IPS-15b (cell line): ENCODE measurements at regions not wholly inside any gene's neighbourhood (a gene's known extent, or its start where the extent isn't known, plus 50 kb on each side); places are given as distances from the start of the nearest gene placed in this dataset.

Experiments used
- H3K27me3 ChIP-seq: one replicate; pipeline ENCODE4 v1.6.1; 2013; ENCODE audit warnings: low read length; ENCODE audit not compliant: control insufficient read depth, insufficient read depth
- H3K36me3 ChIP-seq: one replicate; pipeline ENCODE4 v1.6.1; 2013; ENCODE audit warnings: low read length; ENCODE audit not compliant: control insufficient read depth, insufficient read depth
- H3K4me1 ChIP-seq: one replicate; pipeline ENCODE4 v1.6.1; 2013; ENCODE audit warnings: mild to moderate bottlenecking, low read length; ENCODE audit not compliant: control insufficient read depth, insufficient read depth
- H3K4me3 ChIP-seq: one replicate; pipeline ENCODE4 v1.5.1; 2013; ENCODE audit warnings: low read depth, low read length
- H3K9ac ChIP-seq: one replicate; pipeline ENCODE4 v1.6.1; 2013; ENCODE audit warnings: low read depth, mild to moderate bottlenecking, low read length
- H3K9me3 ChIP-seq: one replicate; pipeline ENCODE4 v1.6.1; 2013; ENCODE audit warnings: mild to moderate bottlenecking, low read length; ENCODE audit not compliant: control insufficient read depth, insufficient read depth

- Histone ChIP-seq H3K4me3 (no peak overlapping the region), H3K4me1 (peaks cover 9% of the 10 kb centered on the region), H3K27me3 (no peaks in the 10 kb centered on the region), H3K9ac (no peak overlapping the region), H3K36me3 (no peaks in the 10 kb centered on the region), H3K9me3 (no peaks in the 10 kb centered on the region)
These were observed 208.3 kb downstream of the SPATA31D1 start for GRCh38 chr9:82196622-82197441.

- no peak overlapping the region for H3K4me3 ChIP-seq
- H3K4me1 ChIP-seq, result peaks cover 9% of the 10 kb centered on the region
- no peak overlapping the region for H3K9ac ChIP-seq
- H3K36me3 ChIP-seq, result no peaks in the 10 kb centered on the region
- no peaks in the 10 kb centered on the region for H3K27me3 ChIP-seq
- no peaks in the 10 kb centered on the region for H3K9me3 ChIP-seq
These were observed 212.6 kb downstream of the SPATA31D1 start for GRCh38 chr9:82201196-82201595.

GRCh38 chr9:82202808-82203207 is 214.2 kb downstream of the SPATA31D1 start:
- H3K36me3 ChIP-seq, result no peaks in the 10 kb centered on the region

GRCh38 chr9:82206490-82206889 is 217.9 kb downstream of the SPATA31D1 start:
- Histone ChIP-seq H3K9me3 (no peaks in the 10 kb centered on the region), H3K36me3 (no peaks in the 10 kb centered on the region), H3K4me3 (no peak overlapping the region), H3K4me1 (no peaks in the 10 kb centered on the region), H3K9ac (no peak overlapping the region), H3K27me3 (no peaks in the 10 kb centered on the region)

More at GRCh38 chr9:82202808-82203207, 214.2 kb downstream of the SPATA31D1 start:
- Histone ChIP-seq H3K4me3 (no peak overlapping the region), H3K9me3 (no peaks in the 10 kb centered on the region), H3K4me1 (peaks cover 2% of the 10 kb centered on the region), H3K9ac (no peak overlapping the region), H3K27me3 (no peaks in the 10 kb centered on the region)

GRCh38 chr9:82206946-82207345 is 218.4 kb downstream of the SPATA31D1 start:
- no peaks in the 10 kb centered on the region for H3K4me1 ChIP-seq
- H3K9me3 ChIP-seq, result no peaks in the 10 kb centered on the region
- H3K4me3 ChIP-seq, result no peak overlapping the region
- no peaks in the 10 kb centered on the region for H3K36me3 ChIP-seq
- no peaks in the 10 kb centered on the region for H3K27me3 ChIP-seq
- no peak overlapping the region for H3K9ac ChIP-seq

GRCh38 chr9:82208741-82209450 is 220.3 kb downstream of the SPATA31D1 start:
- Histone ChIP-seq H3K9me3 (no peaks in the 10 kb centered on the region), H3K36me3 (no peaks in the 10 kb centered on the region), H3K4me3 (no peak overlapping the region), H3K4me1 (no peaks in the 10 kb centered on the region), H3K27me3 (no peaks in the 10 kb centered on the region), H3K9ac (no peak overlapping the region)

- H3K4me1 ChIP-seq, result no peaks in the 10 kb centered on the region
- no peaks in the 10 kb centered on the region for H3K27me3 ChIP-seq
These were observed 221.4 kb downstream of the SPATA31D1 start for GRCh38 chr9:82209797-82210470.

GRCh38 chr9:82212885-82213284 is 224.3 kb downstream of the SPATA31D1 start:
- Histone ChIP-seq H3K4me3 (no peak overlapping the region), H3K27me3 (no peaks in the 10 kb centered on the region), H3K4me1 (no peaks in the 10 kb centered on the region), H3K9ac (no peak overlapping the region), H3K9me3 (no peaks in the 10 kb centered on the region), H3K36me3 (no peaks in the 10 kb centered on the region)

More at GRCh38 chr9:82209797-82210470, 221.4 kb downstream of the SPATA31D1 start:
- no peak overlapping the region for H3K9ac ChIP-seq
- H3K9me3 ChIP-seq, result no peaks in the 10 kb centered on the region
- no peaks in the 10 kb centered on the region for H3K36me3 ChIP-seq
- H3K4me3 ChIP-seq, result no peak overlapping the region

GRCh38 chr9:82216435-82216834 is 227.9 kb downstream of the SPATA31D1 start:
- H3K9me3 ChIP-seq, result no peaks in the 10 kb centered on the region
- no peaks in the 10 kb centered on the region for H3K36me3 ChIP-seq
- no peak overlapping the region for H3K9ac ChIP-seq
- H3K4me3 ChIP-seq, result no peak overlapping the region
- H3K4me1 ChIP-seq, result no peaks in the 10 kb centered on the region
- no peaks in the 10 kb centered on the region for H3K27me3 ChIP-seq

- H3K27me3 ChIP-seq, result no peaks in the 10 kb centered on the region
- H3K4me3 ChIP-seq, result no peak overlapping the region
- H3K9ac ChIP-seq, result no peak overlapping the region
- H3K36me3 ChIP-seq, result no peaks in the 10 kb centered on the region
- H3K4me1 ChIP-seq, result no peaks in the 10 kb centered on the region
- H3K9me3 ChIP-seq, result no peaks in the 10 kb centered on the region
These were observed 234.9 kb downstream of the SPATA31D1 start for GRCh38 chr9:82223442-82223841.

GRCh38 chr9:82231411-82231810 is 242.8 kb downstream of the SPATA31D1 start:
- H3K9me3 ChIP-seq, result no peaks in the 10 kb centered on the region

More at GRCh38 chr9:82231411-82231810, 242.8 kb downstream of the SPATA31D1 start:
- peaks cover 3% of the 10 kb centered on the region for H3K4me1 ChIP-seq
- no peaks in the 10 kb centered on the region for H3K36me3 ChIP-seq
- no peaks in the 10 kb centered on the region for H3K27me3 ChIP-seq
- no peak overlapping the region for H3K9ac ChIP-seq
- H3K4me3 ChIP-seq, result no peak overlapping the region
